Sigmoid colon (tissue), 4 donors: ENCODE measurements at regions not wholly inside any gene's neighbourhood (a gene's known extent, or its start where the extent isn't known, plus 50 kb on each side); places are given as distances from the start of the nearest gene placed in this dataset.

ENCODE experiments used
- CTCF ChIP-seq, 4 experiments: fragments of 450-650 bp in 3 of 4; fragments of 200-600 bp in 1 of 4; IDR thresholded peaks; one replicate each; pipeline ENCODE4 v1.5.1; 2016 to 2019; ENCODE audit warnings: antibody characterized with exemption in 4 of 4, mild to moderate bottlenecking in 3 of 4, moderate library complexity in 2 of 4
- EP300 ChIP-seq, 4 donors: sonication (generic); formaldehyde crosslinking; IDR thresholded peaks; one replicate each; pipeline ENCODE4 v1.6.1; 2017; ENCODE audit warnings: antibody characterized with exemption in 4 of 4
- POLR2A ChIP-seq, 2 donors: fragments of 450-650 bp; IDR thresholded peaks; one replicate each; pipeline ENCODE4 v1.6.1; 2016; ENCODE audit warnings: antibody characterized with exemption in 2 of 2, mild to moderate bottlenecking in 2 of 2, moderate library complexity in 2 of 2
- POLR2AphosphoS5 ChIP-seq, 4 donors: sonication (generic); formaldehyde crosslinking; IDR thresholded peaks; one replicate each; pipeline ENCODE4 v1.6.1; 2017; ENCODE audit warnings: antibody characterized with exemption in 4 of 4

- TF ChIP-seq CTCF (IDR thresholded peaks at IDR 0.05) (no peak), POLR2AphosphoS5 (IDR thresholded peaks at IDR 0.05) (no peak), EP300 (IDR thresholded peaks at IDR 0.05) (no peak), POLR2A (IDR thresholded peaks at IDR 0.05) (no peak)
Observed at GRCh38 chr14:22296722-22297121, 292.3 kb downstream of the DAD1 start.
